K562 (cell line): ENCODE measurements at regions not wholly inside any gene's neighbourhood (a gene's known extent, or its start where the extent isn't known, plus 50 kb on each side); places are given as distances from the start of the nearest gene placed in this dataset.

Source experiments
- ATAC-seq: fragments of 200-7000 bp; cut with Tn5 transposase; 3 replicates; pipeline ENCODE4 v1.9.1; 2020; ENCODE audit warnings: moderate library complexity
- BruUV-seq: library from RNA; stranded (reverse); fragments of 400-500 nt; replicated peaks from 2 replicates; lab custom pipeline; 2021; lab: Mats Ljungman, UMichigan
- CTCF ChIA-PET: fragments of 300-600 bp; formaldehyde crosslinking; extraction: SDS; loops from one replicate; lab custom pipeline; 2021; ENCODE audit warnings: low intra/inter-chr PET ratio; lab: Yijun Ruan, JAX
- POLR2A ChIA-PET: fragments of 300-600, 350-650 bp; sonication (Branson Sonifier 250); formaldehyde crosslinking; extraction: SDS; loops from one replicate; lab custom pipeline; 2021; ENCODE audit warnings: antibody characterized with exemption, inconsistent platforms; lab: Yijun Ruan, JAX
- DNase-seq, 4 experiments: peaks; one replicate each; pipeline versions ENCODE4 v3.0.0 to v3.0.0-alpha.2; 2011 to 2018; ENCODE audit warnings: low spot score in 3 of 4, mixed read lengths in 3 of 4; ENCODE audit errors: extremely low read depth in 1 of 4
- FAIRE-seq: peaks from 2 replicates; lab custom pipeline; 2011; peaks lifted over from hg19 to GRCh38; lab: Jason Lieb, UNC
- H2AFZ ChIP-seq: 2 replicates; pipeline ENCODE4 v1.6.0; 2011; ENCODE audit warnings: low read depth, low read length, control low read depth, inconsistent platforms
- H3K27ac ChIP-seq: fragments of 200-600 bp; 3 replicates; pipeline ENCODE4 v1.8.0; 2011; ENCODE audit warnings: low read depth, mild to moderate bottlenecking, control low read depth, inconsistent platforms, low read length, moderate library complexity, mixed read lengths; ENCODE audit errors: extremely low read depth
- H3K27me3 ChIP-seq, 2 experiments: fragments of 300-600 bp in 1 of 2; 2 replicates in 1 of 2; 3 replicates in 1 of 2; pipeline versions ENCODE4 v1.6.0 to v1.8.0; 2011; ENCODE audit warnings: inconsistent platforms in 2 of 2, low read length in 2 of 2, mild to moderate bottlenecking in 1 of 2, mixed read lengths in 1 of 2, moderate library complexity in 1 of 2; ENCODE audit not compliant: control insufficient read depth in 2 of 2, insufficient read depth in 2 of 2
- H3K36me3 ChIP-seq: fragments of 300-600 bp; 3 replicates; pipeline ENCODE4 v1.8.0; 2011; ENCODE audit warnings: mild to moderate bottlenecking, low read length, inconsistent platforms; ENCODE audit not compliant: control insufficient read depth, insufficient read depth
- H3K4me1 ChIP-seq, 2 experiments: fragments of 200-600 bp in 1 of 2; replicated peaks in 1 of 2; 2 replicates in 1 of 2; 3 replicates in 1 of 2; pipeline versions ENCODE4 v1.5.1 to v1.8.0; 2011; ENCODE audit warnings: inconsistent platforms in 2 of 2, low read length in 2 of 2, mild to moderate bottlenecking in 1 of 2, mixed read lengths in 1 of 2, moderate library complexity in 1 of 2; ENCODE audit not compliant: control insufficient read depth in 2 of 2, insufficient read depth in 2 of 2
- H3K4me2 ChIP-seq: 2 replicates; pipeline ENCODE4 v1.6.1; 2011; ENCODE audit warnings: low read length, control low read depth, inconsistent platforms, mixed read lengths; ENCODE audit not compliant: insufficient read depth
- H3K4me3 ChIP-seq: fragments of 200-600 bp; sonication (generic), shearing (Covaris generic); 2 replicates; pipeline ENCODE4 v1.5.1; 2016; ENCODE audit warnings: control low read depth, inconsistent platforms
- H3K79me2 ChIP-seq: fragments of 200-600 bp; 3 replicates; pipeline ENCODE4 v1.8.0; 2011; ENCODE audit warnings: low read length, inconsistent platforms; ENCODE audit not compliant: control insufficient read depth, insufficient read depth
- H3K9ac ChIP-seq, 2 experiments: 2 replicates each; pipeline versions ENCODE4 v1.6.0 to v1.6.1; 2011; ENCODE audit warnings: low read depth in 2 of 2, low read length in 2 of 2, control low read depth in 1 of 2, inconsistent platforms in 1 of 2, mild to moderate bottlenecking in 1 of 2, mixed read lengths in 1 of 2; ENCODE audit not compliant: insufficient read depth in 1 of 2
- H3K9me1 ChIP-seq: one replicate; pipeline ENCODE4 v1.6.0; 2011; ENCODE audit warnings: inconsistent platforms, mild to moderate bottlenecking, low read length, moderate library complexity; ENCODE audit not compliant: control insufficient read depth, insufficient read depth
- H3K9me3 ChIP-seq: replicated peaks from 2 replicates; pipeline ENCODE4 v1.5.1; 2011; ENCODE audit warnings: low read depth, low read length, inconsistent platforms; ENCODE audit not compliant: control insufficient read depth, insufficient read depth
- H4K20me1 ChIP-seq: replicated peaks from 2 replicates; pipeline ENCODE4 v1.6.1; 2011; ENCODE audit warnings: low read length, inconsistent platforms, mixed read lengths; ENCODE audit not compliant: control insufficient read depth, insufficient read depth
- CXXC5 ChIP-seq: fragments of 250-450 bp; sonication (Bioruptor Pico); IDR thresholded peaks from 2 replicates; pipeline ENCODE4 v1.8.0; 2022; ENCODE audit warnings: inconsistent platforms, mild to moderate bottlenecking, moderate library complexity
- HMG20A ChIP-seq: fragments of 450-650 bp; formaldehyde crosslinking; conservative IDR thresholded peaks from 2 replicates; pipeline ENCODE4 v1.4.0; 2020; ENCODE audit warnings: mild to moderate bottlenecking, mixed read lengths
- SP1 ChIP-seq: sonication (generic); formaldehyde crosslinking; IDR thresholded peaks from 2 replicates; pipeline ENCODE4 v1.8.1; 2022; ENCODE audit warnings: mild to moderate bottlenecking, missing genetic modification reagents
- TCF7 ChIP-seq: sonication (generic); IDR thresholded peaks from 2 replicates; pipeline ENCODE4 v1.6.1; 2016; ENCODE audit warnings: antibody characterized with exemption, borderline replicate concordance
- ZBED1 ChIP-seq: IDR thresholded peaks from 2 replicates; pipeline ENCODE4 v1.6.1; 2014
- ZNF24 ChIP-seq: fragments of 450-650 bp; IDR thresholded peaks from 2 replicates; pipeline ENCODE4 v1.6.1; 2016
- ZNF436 ChIP-seq: fragments of 250-450, 450-650 bp; sonication (Bioruptor Pico); formaldehyde crosslinking; IDR thresholded peaks from 2 replicates; pipeline ENCODE4 v1.7.0; 2020; ENCODE audit warnings: mild to moderate bottlenecking
- ZNF766 ChIP-seq: fragments of 200-800 bp; sonication (Bioruptor generic); conservative IDR thresholded peaks from 2 replicates; pipeline ENCODE4 v1.6.1; 2016; ENCODE audit warnings: missing genetic modification characterization, missing compliant biosample characterization
- WGBS: fragments of 100-300 bp; shearing (Covaris generic); methylation state at CpG from one replicate; pipeline ENCODE4 v1.1.6; 2016; ENCODE audit warnings: low coverage, mixed read lengths; ENCODE audit not compliant: insufficient coverage; ENCODE audit errors: missing lambda C conversion rate; 5-methylcytosine and 5-hydroxymethylcytosine counted together
- in situ Hi-C: fragments of 300-500 bp; cut with MboI; formaldehyde crosslinking; loops from 4 replicates; pipeline ENCODE4 v1.15.0; 2018; ENCODE audit warnings: inconsistent platforms, mixed read lengths
- intact Hi-C: fragments of 100-400 bp; cut with micrococcal nuclease; formaldehyde crosslinking; loops from 2 replicates; pipeline ENCODE4 v1.14.2; 2022
- TF ChIP-seq, protein P1 (sequence below), 2 experiments: fragments of 200-800 bp in 1 of 2; sonication (Bioruptor generic) in 1 of 2; sonication (generic) in 1 of 2; formaldehyde crosslinking in 1 of 2; IDR thresholded peaks in 1 of 2; conservative IDR thresholded peaks in 1 of 2; 2 replicates each; pipeline versions ENCODE4 v1.5.0 to v1.6.1; 2016 to 2020; ENCODE audit warnings: missing compliant biosample characterization in 1 of 2, missing genetic modification characterization in 1 of 2, missing genetic modification reagents in 1 of 2

- Histone ChIP-seq H3K4me3 (no peak overlapping the region), H3K9ac (no peak overlapping the region), H3K9me1 (no peaks in the 10 kb centered on the region), H3K4me2 (no peak overlapping the region), H3K27me3 (peaks cover 0 to 9% of the 10 kb centered on the region in 2 experiments; a peak in 3 of 5 replicates), H3K27ac (no peak overlapping the region), H3K79me2 (no peaks in the 10 kb centered on the region), H3K36me3 (no peaks in the 10 kb centered on the region), H3K4me1 (no peaks in the 10 kb centered on the region), H4K20me1 (no peaks in the 10 kb centered on the region), H2AFZ (no peak overlapping the region), H3K9me3 (no peaks in the 10 kb centered on the region)
- TF ChIP-seq TCF7 (no peak), ZNF436 (CRISPR knock-in tag) (no peak), HMG20A (no peak), ZBED1 (no peak), SP1 (no peak), ZNF24 (no peak), ZNF766 (no peak), CXXC5 (CRISPR knock-in tag) (no peak)
- TF ChIP-seq, protein P1, sequence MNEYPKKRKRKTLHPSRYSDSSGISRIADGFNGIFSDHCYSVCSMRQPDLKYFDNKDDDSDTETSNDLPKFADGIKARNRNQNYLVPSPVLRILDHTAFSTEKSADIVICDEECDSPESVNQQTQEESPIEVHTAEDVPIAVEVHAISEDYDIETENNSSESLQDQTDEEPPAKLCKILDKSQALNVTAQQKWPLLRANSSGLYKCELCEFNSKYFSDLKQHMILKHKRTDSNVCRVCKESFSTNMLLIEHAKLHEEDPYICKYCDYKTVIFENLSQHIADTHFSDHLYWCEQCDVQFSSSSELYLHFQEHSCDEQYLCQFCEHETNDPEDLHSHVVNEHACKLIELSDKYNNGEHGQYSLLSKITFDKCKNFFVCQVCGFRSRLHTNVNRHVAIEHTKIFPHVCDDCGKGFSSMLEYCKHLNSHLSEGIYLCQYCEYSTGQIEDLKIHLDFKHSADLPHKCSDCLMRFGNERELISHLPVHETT (CRISPR knock-in tag; conservative IDR thresholded peaks at IDR 0.05 in 1 of 2, IDR thresholded peaks at IDR 0.05 in 1 of 2): no peak
- no peak for ATAC-seq
- no peak for DNase-seq
- BruUV-seq: no TSS peak
- in situ Hi-C loops (no loop called here), intact Hi-C loops (loop anchor here (5.0 kb wide), 1 partner anchor 163 kb away; no protein-coding TSS in a partner anchor)
- POLR2A ChIA-PET: no interaction called here
- WGBS: 18% methylated on average over 7 of the region's 8 CpGs
- no peak for FAIRE-seq
- CTCF ChIA-PET: no interaction called here
These were observed 291.2 kb upstream of the DMRT1 start for GRCh38 chr9:550333-550732.
